ENCODE measurements at regions not wholly inside any gene's neighbourhood (a gene's known extent, or its start where the extent isn't known, plus 50 kb on each side); places are given as distances from the start of the nearest gene placed in this dataset.

DNA sequence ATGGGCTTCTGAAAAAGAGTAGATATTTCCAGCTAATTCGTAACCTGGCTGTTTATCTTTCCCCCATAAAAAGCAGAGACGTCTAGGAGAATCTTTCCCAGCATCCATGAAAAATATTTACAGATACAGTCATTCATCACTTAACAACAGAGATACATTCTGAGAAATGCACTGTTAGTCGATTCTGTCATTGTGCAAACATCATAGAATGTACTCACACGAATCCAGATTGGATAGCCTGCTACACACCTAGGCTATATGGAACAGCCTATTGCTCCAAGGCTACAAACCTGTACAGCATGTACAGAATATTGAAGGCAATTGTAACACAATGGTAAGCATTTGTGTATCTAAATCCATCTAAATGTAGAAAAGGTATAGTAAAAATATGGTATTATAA, 530.2 kb upstream of the NBEA start:
- POLR2A ChIA-PET, result no interaction called here

DNA sequence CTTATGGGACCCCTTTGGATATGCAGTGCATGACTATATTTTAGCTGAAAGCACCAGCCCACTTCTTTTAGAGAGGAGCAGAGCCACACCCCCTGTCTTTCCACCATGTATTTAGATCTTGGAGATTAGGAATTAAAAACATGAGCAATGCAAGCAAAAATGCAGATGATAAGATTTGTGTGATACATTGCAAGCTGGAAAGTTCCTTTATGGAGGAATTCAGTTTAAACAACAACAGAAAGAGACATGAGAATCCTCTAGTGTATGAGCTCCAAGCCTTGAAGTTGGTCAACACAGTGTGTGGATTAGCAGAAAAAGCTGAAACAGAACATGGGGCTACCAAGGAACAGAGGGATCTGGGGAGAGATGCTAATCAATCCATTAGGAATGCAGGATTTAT, 529.8 kb upstream of the NBEA start:
- Mint-ChIP-seq H3K27me3 (peaks cover 0 to 5% (median 0%) of the 10 kb centered on the region in 5 donors), H3K4me1 (no peaks in the 10 kb centered on the region), H3K36me3 (no peaks in the 10 kb centered on the region), H3K9me3 (peaks cover 0 to 29% (median 2%) of the 10 kb centered on the region in 9 donors), H3K4me3 (no peak overlapping the region), H3K27ac (no peak overlapping the region)
- no peak for ATAC-seq
- no peak for DNase-seq
- POLR2A ChIA-PET, result no interaction called here

More for the DNA sequence above, 530.2 kb upstream of the NBEA start:
- no peak for ATAC-seq
- no peaks in the 10 kb centered on the region for H3K4me1 Mint-ChIP-seq
- no peak overlapping the region for H3K27ac Mint-ChIP-seq
- peaks cover 0 to 29% (median 2%) of the 10 kb centered on the region in 9 donors for H3K9me3 Mint-ChIP-seq
- H3K36me3 Mint-ChIP-seq, result no peaks in the 10 kb centered on the region
- H3K4me3 Mint-ChIP-seq, result no peak overlapping the region
- no peak for DNase-seq
- H3K27me3 Mint-ChIP-seq, result peaks cover 0 to 5% (median 0%) of the 10 kb centered on the region in 5 donors

DNA sequence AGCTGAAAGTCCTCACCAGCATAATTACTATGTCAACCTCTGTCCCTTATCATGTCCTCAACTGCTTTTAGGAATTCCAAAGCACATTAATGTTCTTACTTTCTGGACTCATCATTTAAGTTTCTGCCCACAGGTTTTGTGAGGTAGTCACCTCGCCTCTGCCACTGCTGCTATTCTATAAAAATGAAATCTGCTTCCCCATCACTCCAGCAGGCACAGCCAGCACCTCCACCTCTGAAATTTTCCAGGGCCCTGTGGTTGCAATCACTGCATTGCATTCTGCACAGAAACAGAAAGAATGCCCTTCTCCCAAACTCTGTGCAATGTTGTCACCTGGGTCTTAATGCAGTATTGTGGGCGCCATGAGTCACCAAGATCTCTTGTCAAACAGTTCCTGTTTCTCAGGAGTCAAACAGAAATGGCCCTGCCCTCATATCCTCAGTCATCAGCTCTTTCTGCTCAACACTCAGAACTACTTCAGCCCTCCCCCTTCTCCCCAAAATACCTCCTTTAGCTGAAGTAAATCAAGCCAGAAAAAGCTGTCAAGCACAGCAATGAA, 529.2 kb upstream of the NBEA start:
- POLR2A ChIA-PET, result no interaction called here
- Mint-ChIP-seq H3K4me1 (no peaks in the 10 kb centered on the region), H3K4me3 (no peak overlapping the region), H3K9me3 (peaks cover 0 to 23% (median 2%) of the 10 kb centered on the region in 9 donors), H3K36me3 (no peaks in the 10 kb centered on the region), H3K27ac (no peak overlapping the region), H3K27me3 (peaks cover 0 to 5% (median 0%) of the 10 kb centered on the region in 5 donors)
- ATAC-seq, result no peak
- no peak for DNase-seq

DNA sequence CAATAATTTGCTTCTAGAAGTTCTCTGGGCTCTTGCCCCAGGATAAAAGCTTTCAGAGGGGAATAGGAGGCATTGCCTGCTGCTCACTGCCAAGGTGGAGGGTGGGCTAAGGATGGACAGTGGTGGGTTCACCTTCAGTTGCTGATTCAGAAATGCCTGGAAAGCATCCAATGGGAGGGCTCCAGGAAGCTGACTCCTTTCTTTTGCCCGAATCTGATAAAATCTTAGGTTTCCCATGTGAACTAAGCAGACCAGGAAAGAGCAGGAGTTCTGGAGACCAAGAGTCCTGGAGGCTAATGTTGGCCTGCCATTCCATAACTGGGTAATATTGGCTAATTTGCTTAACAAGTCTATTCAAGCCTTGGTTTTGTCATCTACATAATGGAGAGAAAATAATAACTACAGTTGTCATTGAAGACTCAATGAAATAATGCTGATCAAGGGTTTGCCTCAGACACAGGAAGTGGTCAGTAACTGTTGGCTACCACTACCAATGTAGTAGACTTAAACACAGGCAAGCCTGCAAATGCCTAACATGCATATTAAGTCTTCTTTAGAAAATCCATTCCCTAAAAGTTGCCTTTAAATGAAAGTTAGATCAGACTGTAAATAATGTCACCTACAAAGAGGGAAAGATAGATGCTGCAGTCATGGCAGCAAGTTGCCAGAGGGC, 528.4 kb upstream of the NBEA start:
- POLR2A ChIA-PET, result no interaction called here
- no peaks in the 10 kb centered on the region for H3K36me3 Mint-ChIP-seq
- no peak for ATAC-seq
- peaks cover 0 to 15% (median 2%) of the 10 kb centered on the region in 9 donors for H3K9me3 Mint-ChIP-seq
- peaks cover 0 to 4% (median 0%) of the 10 kb centered on the region in 5 donors for H3K27me3 Mint-ChIP-seq
- H3K4me1 Mint-ChIP-seq, result no peaks in the 10 kb centered on the region
- DNase-seq, result no peak
- H3K27ac Mint-ChIP-seq, result no peak overlapping the region
- no peak overlapping the region for H3K4me3 Mint-ChIP-seq

DNA sequence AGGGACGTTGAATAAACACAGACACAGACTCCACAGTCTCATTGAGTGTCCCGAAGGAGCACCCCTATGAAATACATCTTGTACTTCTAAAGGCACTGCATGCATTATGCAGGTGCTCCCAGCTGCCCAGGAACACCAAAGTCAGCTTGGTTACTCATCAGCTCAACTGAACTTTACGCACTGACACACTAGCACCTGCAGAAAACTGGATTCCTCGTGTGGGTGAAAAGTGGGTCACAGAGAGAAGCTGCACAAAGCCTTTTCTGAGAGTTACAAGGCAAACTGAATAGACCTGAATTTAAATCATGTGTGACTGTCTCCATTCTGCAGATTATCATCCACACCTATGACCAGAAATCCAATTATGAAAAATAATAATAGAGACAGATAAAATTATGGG, 527.5 kb upstream of the NBEA start:
- peaks cover 0 to 4% (median 0%) of the 10 kb centered on the region in 5 donors for H3K27me3 Mint-ChIP-seq
- no peak for ATAC-seq

DNA sequence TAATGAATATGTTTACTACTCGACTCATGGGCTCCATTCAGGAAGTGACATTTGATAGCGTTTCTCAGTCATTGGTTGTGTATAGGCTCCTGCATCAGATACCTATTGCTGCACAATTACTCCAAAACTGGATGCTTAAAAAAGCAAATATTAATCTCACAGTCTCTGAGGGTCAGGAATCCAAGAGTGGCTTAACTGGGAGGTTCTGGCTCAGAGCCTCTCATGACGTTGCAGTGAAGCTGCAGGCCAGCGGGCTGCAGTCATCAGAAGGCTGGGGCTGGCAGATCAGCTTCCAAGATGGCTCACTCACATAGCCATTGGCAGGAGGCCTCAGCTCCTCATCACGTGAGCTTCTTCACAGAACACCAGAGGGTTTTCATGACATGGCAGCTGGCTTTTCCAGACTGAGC, 525.1 kb upstream of the NBEA start:
- no peaks in the 10 kb centered on the region for H3K36me3 Mint-ChIP-seq
- POLR2A ChIA-PET, result no interaction called here
- H3K4me1 Mint-ChIP-seq, result no peaks in the 10 kb centered on the region
- H3K27ac Mint-ChIP-seq, result no peak overlapping the region
- H3K9me3 Mint-ChIP-seq, result peaks cover 0 to 13% (median 2%) of the 10 kb centered on the region in 9 donors
- H3K27me3 Mint-ChIP-seq, result peaks cover 0 to 4% (median 0%) of the 10 kb centered on the region in 5 donors
- no peak for ATAC-seq
- no peak overlapping the region for H3K4me3 Mint-ChIP-seq
- DNase-seq, result no peak

More for the DNA sequence above, 527.5 kb upstream of the NBEA start:
- H3K9me3 Mint-ChIP-seq, result peaks cover 0 to 13% (median 2%) of the 10 kb centered on the region in 9 donors
- H3K4me1 Mint-ChIP-seq, result no peaks in the 10 kb centered on the region
- DNase-seq, result no peak
- H3K27ac Mint-ChIP-seq, result no peak overlapping the region
- POLR2A ChIA-PET, result no interaction called here
- H3K4me3 Mint-ChIP-seq, result no peak overlapping the region
- H3K36me3 Mint-ChIP-seq, result no peaks in the 10 kb centered on the region

DNA sequence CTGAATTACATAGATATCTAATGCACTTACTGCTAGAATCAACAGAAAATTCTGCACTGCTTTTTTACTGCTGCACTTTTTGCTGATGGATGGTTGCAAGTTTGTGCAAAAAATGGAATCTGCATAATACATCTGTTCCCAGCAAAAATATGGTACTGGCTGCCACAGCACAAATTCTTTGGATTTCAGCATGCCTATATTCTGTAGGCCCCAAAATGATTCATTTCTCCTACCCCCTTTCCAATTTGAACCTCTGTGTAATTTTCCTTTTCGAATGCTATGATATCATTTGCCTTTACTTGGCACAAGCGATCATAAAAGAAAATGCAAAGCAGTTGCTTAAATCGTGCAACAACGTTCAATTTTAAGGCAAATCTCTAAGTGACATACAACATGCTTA, 524.2 kb upstream of the NBEA start:
- Mint-ChIP-seq H3K36me3 (no peaks in the 10 kb centered on the region), H3K9me3 (peaks cover 0 to 13% (median 2%) of the 10 kb centered on the region in 9 donors), H3K4me1 (no peaks in the 10 kb centered on the region), H3K4me3 (no peak overlapping the region), H3K27ac (no peak overlapping the region), H3K27me3 (peaks cover 0 to 4% (median 0%) of the 10 kb centered on the region in 5 donors)
- ATAC-seq (no peak), DNase-seq (no peak)
- POLR2A ChIA-PET, result no interaction called here

DNA sequence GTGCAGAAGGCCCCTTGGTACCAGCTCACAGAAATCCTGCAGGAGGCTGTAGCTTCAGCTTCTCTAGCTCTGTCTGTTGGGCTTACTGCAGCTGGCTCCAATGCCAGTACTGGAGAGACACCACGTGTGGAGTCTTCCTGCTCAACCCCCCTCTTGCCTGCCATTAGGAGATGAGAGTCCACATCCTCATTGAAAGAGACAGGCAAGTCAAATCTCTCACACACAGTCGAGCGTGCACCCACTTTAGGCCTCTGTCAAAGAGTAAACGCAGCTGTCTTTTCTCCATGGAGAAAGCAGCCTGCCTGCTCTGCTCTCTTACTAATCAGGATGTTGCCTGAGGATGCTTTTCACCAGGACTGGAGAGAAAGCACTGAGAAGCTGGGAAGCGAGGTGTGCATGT, 523.0 kb upstream of the NBEA start:
- Mint-ChIP-seq H3K27ac (no peak overlapping the region), H3K27me3 (peaks cover 0 to 4% (median 0%) of the 10 kb centered on the region in 5 donors)

DNA sequence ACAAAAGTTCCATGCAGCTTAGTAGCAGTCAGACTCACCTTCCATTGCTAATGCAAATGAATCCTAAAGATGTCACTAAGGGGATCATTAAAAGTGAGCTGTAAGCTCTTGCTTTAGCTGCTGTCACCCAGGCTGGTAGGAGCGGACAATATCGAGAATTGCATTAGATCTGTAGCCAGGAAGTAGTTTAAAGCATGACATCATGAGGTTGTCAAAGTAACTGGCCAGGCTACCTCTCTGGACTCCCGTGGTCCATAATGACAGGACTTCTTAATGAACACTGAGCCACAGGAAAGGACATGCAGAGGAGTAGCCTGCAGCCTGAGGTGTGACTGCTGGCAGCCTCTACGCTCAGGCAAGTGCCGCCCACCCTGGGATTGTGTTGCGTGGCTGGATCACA, 522.3 kb upstream of the NBEA start:
- H3K4me1 Mint-ChIP-seq, result no peaks in the 10 kb centered on the region
- DNase-seq (no peak), ATAC-seq (no peak)
- no peak overlapping the region for H3K4me3 Mint-ChIP-seq
- peaks cover 0 to 5% (median 0%) of the 10 kb centered on the region in 9 donors for H3K9me3 Mint-ChIP-seq
- peaks cover 0 to 4% (median 0%) of the 10 kb centered on the region in 5 donors for H3K27me3 Mint-ChIP-seq
- no peak overlapping the region for H3K27ac Mint-ChIP-seq
- POLR2A ChIA-PET, result no interaction called here
- no peaks in the 10 kb centered on the region for H3K36me3 Mint-ChIP-seq

More for the DNA sequence above, 523.0 kb upstream of the NBEA start:
- Mint-ChIP-seq H3K9me3 (peaks cover 0 to 5% (median 2%) of the 10 kb centered on the region in 9 donors), H3K4me1 (no peaks in the 10 kb centered on the region), H3K36me3 (no peaks in the 10 kb centered on the region), H3K4me3 (no peak overlapping the region)
- POLR2A ChIA-PET, result no interaction called here
- ATAC-seq (no peak), DNase-seq (no peak)

DNA sequence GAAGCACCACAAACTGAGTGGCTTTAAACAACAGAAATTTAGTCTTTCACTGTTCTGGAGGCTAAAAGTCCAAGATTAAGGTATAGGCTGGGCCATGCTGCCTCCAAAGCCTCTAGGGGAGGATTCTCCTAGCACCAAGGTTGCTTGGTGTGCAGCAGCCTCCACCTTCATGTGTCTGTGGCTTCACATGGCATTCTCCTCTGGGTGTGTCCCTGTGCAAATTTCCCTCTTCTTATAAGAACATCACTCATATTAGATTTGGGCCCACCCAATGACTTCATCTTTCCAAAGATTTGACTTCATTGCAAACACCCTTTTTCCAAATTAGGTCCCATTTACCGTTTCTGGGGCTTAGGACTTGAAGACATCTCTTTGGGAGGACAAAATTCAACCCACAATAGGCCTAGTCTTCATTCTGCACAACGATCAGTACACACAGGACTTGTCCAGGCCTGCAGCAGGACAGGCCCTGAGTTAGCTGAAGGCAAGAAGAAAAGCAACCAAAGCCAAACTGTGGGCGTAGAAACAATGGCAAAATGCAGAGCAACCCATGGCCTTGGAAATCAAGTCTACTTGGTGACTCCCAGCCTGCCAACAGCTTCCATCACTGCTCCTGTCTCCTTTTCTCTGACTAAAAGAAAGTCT, 521.2 kb upstream of the NBEA start:
- no peaks in the 10 kb centered on the region for H3K4me1 Mint-ChIP-seq
- no peaks in the 10 kb centered on the region for H3K27me3 Mint-ChIP-seq
- POLR2A ChIA-PET, result no interaction called here
- peaks cover 0 to 1% (median 0%) of the 10 kb centered on the region in 9 donors for H3K9me3 Mint-ChIP-seq
- H3K4me3 Mint-ChIP-seq, result no peak overlapping the region
- ATAC-seq (no peak), DNase-seq (no peak)
- H3K36me3 Mint-ChIP-seq, result no peaks in the 10 kb centered on the region
- H3K27ac Mint-ChIP-seq, result no peak overlapping the region

DNA sequence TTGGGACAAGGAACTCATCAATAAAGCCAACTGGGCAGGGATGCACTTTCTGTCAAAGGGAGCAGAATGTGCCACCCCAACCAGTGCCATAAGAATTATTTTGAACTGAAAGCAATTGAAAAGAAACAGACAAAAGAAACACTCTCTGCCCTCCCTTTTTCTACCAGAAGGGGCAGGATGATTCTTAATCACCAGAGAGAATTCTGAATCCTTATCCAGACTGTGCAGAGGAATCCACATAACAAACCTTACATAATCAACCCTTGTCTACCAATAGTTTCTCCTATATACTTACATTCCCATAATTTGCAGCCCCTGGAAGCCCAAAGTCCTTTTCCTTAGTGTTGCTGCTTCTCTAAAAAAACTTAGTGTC, 520.7 kb upstream of the NBEA start:
- DNase-seq (no peak), ATAC-seq (no peak)
- POLR2A ChIA-PET, result no interaction called here
- H3K27me3 Mint-ChIP-seq, result no peaks in the 10 kb centered on the region
- H3K36me3 Mint-ChIP-seq, result no peaks in the 10 kb centered on the region
- H3K4me3 Mint-ChIP-seq, result no peak overlapping the region
- no peak overlapping the region for H3K27ac Mint-ChIP-seq
- peaks cover 0 to 1% (median 0%) of the 10 kb centered on the region in 9 donors for H3K9me3 Mint-ChIP-seq
- H3K4me1 Mint-ChIP-seq, result no peaks in the 10 kb centered on the region

DNA sequence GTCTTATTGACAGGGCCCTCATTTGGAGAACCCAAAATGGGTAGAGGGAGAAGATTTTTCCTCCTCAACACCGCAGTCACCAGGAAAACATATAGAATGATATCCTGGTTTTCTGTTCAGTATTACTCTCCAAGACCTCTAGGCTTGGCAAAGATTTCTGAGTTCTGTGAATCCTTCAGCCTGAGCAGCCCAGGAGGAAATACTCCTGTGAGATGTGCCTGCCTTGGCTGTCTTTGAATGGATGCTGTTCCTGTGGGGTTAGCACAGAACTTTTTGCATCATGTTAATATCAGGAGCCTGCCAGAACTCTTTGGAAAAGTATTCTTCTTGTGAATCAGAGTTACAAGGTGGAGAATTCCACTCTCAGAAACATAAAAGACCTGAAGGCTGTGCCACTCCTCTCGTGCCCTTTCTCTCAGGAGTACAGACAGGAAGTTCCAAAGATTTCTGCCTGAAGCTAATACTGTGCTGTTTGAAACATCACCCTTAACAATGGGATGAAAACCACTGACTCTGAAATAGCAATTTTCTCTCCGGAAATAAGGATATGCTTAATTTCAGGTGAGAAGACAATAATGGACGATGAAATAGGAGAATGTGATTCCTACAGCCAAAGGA, 520.1 kb upstream of the NBEA start:
- H3K4me3 Mint-ChIP-seq, result no peak overlapping the region
- no peaks in the 10 kb centered on the region for H3K27me3 Mint-ChIP-seq
- no peak overlapping the region for H3K27ac Mint-ChIP-seq
- DNase-seq (no peak), ATAC-seq (no peak)
- peaks cover 0 to 3% (median 0%) of the 10 kb centered on the region in 9 donors for H3K9me3 Mint-ChIP-seq
- no peaks in the 10 kb centered on the region for H3K4me1 Mint-ChIP-seq
- POLR2A ChIA-PET, result no interaction called here
- H3K36me3 Mint-ChIP-seq, result no peaks in the 10 kb centered on the region

DNA sequence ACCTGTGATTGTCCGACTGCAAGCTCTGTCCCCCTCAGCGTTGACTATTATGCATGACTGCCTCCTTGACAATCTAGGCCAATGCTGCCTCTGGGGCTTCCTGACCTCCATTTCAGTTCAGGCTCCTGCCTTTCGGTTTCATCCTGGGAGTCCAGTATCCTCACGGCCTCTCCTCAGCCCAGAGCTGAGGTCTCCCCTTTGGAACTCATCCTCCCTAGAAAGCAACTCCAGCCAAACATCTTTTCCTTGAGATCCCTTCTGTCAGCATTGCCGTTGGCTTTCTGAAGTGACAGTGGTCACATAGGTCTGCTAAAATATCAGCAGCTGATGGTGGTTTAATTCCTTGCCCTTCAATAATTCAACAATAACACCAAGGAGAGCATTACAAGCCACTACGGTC, 519.1 kb upstream of the NBEA start:
- Mint-ChIP-seq H3K36me3 (no peaks in the 10 kb centered on the region), H3K4me1 (no peaks in the 10 kb centered on the region), H3K27ac (no peak overlapping the region), H3K27me3 (no peaks in the 10 kb centered on the region), H3K9me3 (peaks cover 0 to 3% (median 0%) of the 10 kb centered on the region in 9 donors), H3K4me3 (no peak overlapping the region)
- ATAC-seq (no peak), DNase-seq (no peak)
- POLR2A ChIA-PET, result no interaction called here

All from naive thymus-derived CD8-positive, alpha-beta T cell (primary cell).